A673 (cell line): ENCODE measurements at regions not wholly inside any gene's neighbourhood (a gene's known extent, or its start where the extent isn't known, plus 50 kb on each side); places are given as distances from the start of the nearest gene placed in this dataset.

Experiments
- BruUV-seq: library from RNA; stranded (reverse); fragments of 400-500 nt; replicated peaks from 2 replicates; lab custom pipeline; 2021; lab: Mats Ljungman, UMichigan
- CTCF ChIA-PET: fragments of 300-600 bp; sonication (Branson Sonifier 250); formaldehyde crosslinking; loops from one replicate; lab custom pipeline; 2022; ENCODE audit warnings: antibody characterized with exemption; lab: Charles Lee
- POLR2A ChIA-PET: fragments of 300-600 bp; sonication (Branson Sonifier 250); formaldehyde crosslinking; loops from one replicate; lab custom pipeline; 2022; ENCODE audit warnings: antibody characterized with exemption; ENCODE audit not compliant: low non-redundant PET; lab: Charles Lee
- DNase-seq: peaks from one replicate; pipeline ENCODE4 v3.0.0-alpha.2; 2015; ENCODE audit warnings: low spot score
- H3K27ac ChIP-seq: fragments of 200-600 bp; sonication (generic); 2 replicates; pipeline ENCODE4 v1.5.1; 2016; ENCODE audit warnings: mixed run types, low read depth, mild to moderate bottlenecking, mixed read lengths, antibody characterized with exemption, low read length; ENCODE audit not compliant: poor library complexity, severe bottlenecking
- H3K27me3 ChIP-seq: fragments of 200-600 bp; sonication (generic); replicated peaks from 2 replicates; pipeline ENCODE4 v1.6.1; 2017; ENCODE audit warnings: mixed run types, low read depth, mild to moderate bottlenecking, mixed read lengths, antibody characterized with exemption, low read length; ENCODE audit not compliant: insufficient read depth, poor library complexity
- H3K36me3 ChIP-seq: fragments of 200-600 bp; sonication (generic); 2 replicates; pipeline ENCODE4 v1.6.1; 2016; ENCODE audit warnings: mixed run types, mild to moderate bottlenecking, mixed read lengths, antibody characterized with exemption, low read length; ENCODE audit not compliant: insufficient read depth, poor library complexity, severe bottlenecking
- H3K4me1 ChIP-seq: fragments of 200-600 bp; sonication (generic); 2 replicates; pipeline ENCODE4 v1.6.1; 2017; ENCODE audit warnings: mixed run types, mild to moderate bottlenecking, mixed read lengths, antibody characterized with exemption, low read length; ENCODE audit not compliant: insufficient read depth, poor library complexity, severe bottlenecking
- H3K4me3 ChIP-seq: fragments of 200-600 bp; sonication (generic); 2 replicates; pipeline ENCODE4 v1.5.1; 2016; ENCODE audit warnings: low read depth, mixed run types, mild to moderate bottlenecking, mixed read lengths, low read length; ENCODE audit not compliant: poor library complexity, severe bottlenecking
- H3K9me3 ChIP-seq: fragments of 200-600 bp; sonication (generic); 2 replicates; pipeline ENCODE4 v1.6.1; 2016; ENCODE audit warnings: mixed run types, low read depth, mild to moderate bottlenecking, mixed read lengths, antibody characterized with exemption, low read length; ENCODE audit not compliant: poor library complexity, severe bottlenecking
- EZH2 ChIP-seq: fragments of 200-600 bp; sonication (generic); IDR thresholded peaks from 2 replicates; pipeline ENCODE4 v1.6.1; 2017; ENCODE audit warnings: borderline replicate concordance, low read depth, mild to moderate bottlenecking, mixed read lengths, antibody characterized with exemption, low read length; ENCODE audit not compliant: poor library complexity, severe bottlenecking
- intact Hi-C: fragments of 100-400 bp; cut with micrococcal nuclease; formaldehyde crosslinking; loops from one replicate; pipeline ENCODE4 v1.10.0; 2022; ENCODE audit not compliant: unreplicated experiment
- TF ChIP-seq, protein P1 (sequence below): fragments of 300-800, 200-600 bp; sonication (generic); conservative IDR thresholded peaks from 2 replicates; pipeline ENCODE4 v1.5.1; 2017; ENCODE audit warnings: low read depth, mild to moderate bottlenecking, antibody characterized with exemption, low read length, moderate library complexity, mixed read lengths

DNA sequence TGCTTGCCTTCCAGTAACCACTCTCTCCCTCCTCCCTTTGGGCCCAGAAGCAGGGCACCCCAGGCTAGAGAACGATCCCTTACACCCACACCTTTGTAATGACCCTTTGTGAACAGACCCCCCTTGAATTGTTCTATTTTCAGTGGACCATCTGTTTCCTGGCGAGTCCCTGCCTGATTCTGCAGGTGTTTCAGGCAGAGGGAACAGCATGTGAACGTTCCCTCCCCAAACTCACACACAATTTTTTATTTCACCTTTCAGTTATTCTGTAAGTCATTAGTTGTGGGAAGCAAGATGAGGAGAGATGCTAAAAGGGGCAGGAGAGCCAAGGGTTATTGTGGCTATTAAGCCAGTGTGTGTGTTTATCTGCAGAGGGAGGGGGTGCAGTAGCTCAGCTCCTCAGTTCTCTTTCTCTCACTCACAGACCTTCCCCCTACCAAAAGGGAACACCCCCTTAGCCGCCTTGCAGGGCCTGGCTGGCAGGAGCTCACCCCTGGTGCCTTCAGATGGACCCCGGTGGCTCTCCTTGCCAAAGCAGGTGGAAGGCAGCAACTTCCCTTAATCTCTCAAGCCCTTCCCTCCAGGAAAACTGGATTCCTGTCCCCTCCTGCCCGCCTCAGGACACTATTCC is 64.8 kb upstream of the SPON1 start:
- DNase-seq: no peak
- TF ChIP-seq EZH2: no peak
- TF ChIP-seq, protein P1, sequence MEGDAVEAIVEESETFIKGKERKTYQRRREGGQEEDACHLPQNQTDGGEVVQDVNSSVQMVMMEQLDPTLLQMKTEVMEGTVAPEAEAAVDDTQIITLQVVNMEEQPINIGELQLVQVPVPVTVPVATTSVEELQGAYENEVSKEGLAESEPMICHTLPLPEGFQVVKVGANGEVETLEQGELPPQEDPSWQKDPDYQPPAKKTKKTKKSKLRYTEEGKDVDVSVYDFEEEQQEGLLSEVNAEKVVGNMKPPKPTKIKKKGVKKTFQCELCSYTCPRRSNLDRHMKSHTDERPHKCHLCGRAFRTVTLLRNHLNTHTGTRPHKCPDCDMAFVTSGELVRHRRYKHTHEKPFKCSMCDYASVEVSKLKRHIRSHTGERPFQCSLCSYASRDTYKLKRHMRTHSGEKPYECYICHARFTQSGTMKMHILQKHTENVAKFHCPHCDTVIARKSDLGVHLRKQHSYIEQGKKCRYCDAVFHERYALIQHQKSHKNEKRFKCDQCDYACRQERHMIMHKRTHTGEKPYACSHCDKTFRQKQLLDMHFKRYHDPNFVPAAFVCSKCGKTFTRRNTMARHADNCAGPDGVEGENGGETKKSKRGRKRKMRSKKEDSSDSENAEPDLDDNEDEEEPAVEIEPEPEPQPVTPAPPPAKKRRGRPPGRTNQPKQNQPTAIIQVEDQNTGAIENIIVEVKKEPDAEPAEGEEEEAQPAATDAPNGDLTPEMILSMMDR: no peak
- Histone ChIP-seq H3K4me1 (no peaks in the 10 kb centered on the region), H3K9me3 (no peaks in the 10 kb centered on the region), H3K27ac (no peak overlapping the region), H3K27me3 (no peaks in the 10 kb centered on the region), H3K4me3 (no peak overlapping the region), H3K36me3 (no peaks in the 10 kb centered on the region)
- intact Hi-C loops: no loop called here
- no TSS peak for BruUV-seq
- ChIA-PET POLR2A (no interaction called here), CTCF (no interaction called here)

DNA sequence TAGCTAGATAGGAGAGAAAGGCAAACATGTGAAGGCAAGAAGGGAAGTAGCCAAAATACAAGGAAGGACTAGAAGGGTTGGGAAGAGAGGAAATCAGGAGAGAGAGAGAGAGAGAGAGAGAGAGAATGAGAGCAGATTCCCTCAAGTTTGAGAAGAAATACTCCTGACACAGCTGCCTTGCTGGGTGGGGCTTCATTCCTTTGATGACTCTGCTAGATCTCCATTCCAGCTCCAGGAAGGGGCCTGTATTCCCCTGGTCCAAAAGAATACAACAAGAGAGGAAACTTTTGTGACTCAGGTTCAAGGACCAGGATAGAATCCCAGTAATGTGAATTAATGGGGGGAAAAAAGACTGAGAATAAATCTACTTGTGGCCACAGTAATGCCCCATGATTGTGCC is 62.9 kb upstream of the SPON1 start:
- Histone ChIP-seq H3K9me3 (no peaks in the 10 kb centered on the region), H3K36me3 (no peaks in the 10 kb centered on the region), H3K27me3 (no peaks in the 10 kb centered on the region), H3K4me3 (no peak overlapping the region), H3K27ac (no peak overlapping the region), H3K4me1 (no peaks in the 10 kb centered on the region)
- no TSS peak for BruUV-seq
- TF ChIP-seq, protein P1: no peak
- no peak for TF ChIP-seq EZH2
- DNase-seq: no peak
- ChIA-PET POLR2A (no interaction called here), CTCF (no interaction called here)
- intact Hi-C loops: no loop called here

DNA sequence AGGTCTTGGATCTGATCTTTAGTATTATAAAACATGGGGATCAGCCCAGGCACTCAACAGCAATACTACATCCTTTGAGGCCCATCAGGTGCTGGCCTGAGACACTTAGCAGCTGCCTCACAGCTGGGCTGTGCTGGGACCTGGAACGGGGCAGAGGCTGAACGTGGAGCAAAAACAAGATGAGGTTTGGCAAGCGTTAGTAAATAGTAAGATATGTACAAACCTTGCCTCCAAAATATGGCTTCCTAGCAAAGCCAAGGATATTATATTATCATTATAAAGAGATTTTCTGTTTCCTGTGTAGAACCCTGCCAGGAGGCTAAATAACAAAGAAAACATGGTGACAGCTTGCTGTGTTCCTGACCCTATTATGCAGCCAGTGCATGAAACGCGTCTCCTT is 60.0 kb upstream of the SPON1 start:
- Histone ChIP-seq H3K36me3 (no peaks in the 10 kb centered on the region), H3K27me3 (no peaks in the 10 kb centered on the region), H3K9me3 (no peaks in the 10 kb centered on the region), H3K4me1 (no peaks in the 10 kb centered on the region), H3K27ac (no peak overlapping the region), H3K4me3 (no peak overlapping the region)
- no peak for DNase-seq
- POLR2A ChIA-PET: no interaction called here
- BruUV-seq: no TSS peak
- TF ChIP-seq EZH2: no peak
- TF ChIP-seq, protein P1: no peak
- CTCF ChIA-PET: no interaction called here
- intact Hi-C loops: no loop called here
